H9 (cell line): ENCODE measurements at regions not wholly inside any gene's neighbourhood (a gene's known extent, or its start where the extent isn't known, plus 50 kb on each side); places are given as distances from the start of the nearest gene placed in this dataset.

ENCODE experiments used
- DNase-seq: peaks from one replicate; pipeline ENCODE4 v3.0.0-alpha.2; 2017
- H2AFZ ChIP-seq: one replicate; pipeline ENCODE4 v1.6.1; 2013; ENCODE audit warnings: mild to moderate bottlenecking, low read length, control low read depth, moderate library complexity
- H2AK5ac ChIP-seq: 2 replicates; pipeline ENCODE4 v1.6.1; 2013; ENCODE audit warnings: low read length, control low read depth, mixed read lengths; ENCODE audit not compliant: insufficient read length
- H2BK120ac ChIP-seq: one replicate; pipeline ENCODE4 v1.6.1; 2013; ENCODE audit warnings: low read depth, mild to moderate bottlenecking, low read length, control low read depth, inconsistent platforms; ENCODE audit not compliant: poor library complexity, severe bottlenecking
- H2BK12ac ChIP-seq: 2 replicates; pipeline ENCODE4 v1.6.1; 2013; ENCODE audit warnings: low read length, control low read depth, mixed read lengths, low read depth; ENCODE audit not compliant: insufficient read length
- H2BK15ac ChIP-seq: 2 replicates; pipeline ENCODE4 v1.6.1; 2013; ENCODE audit warnings: low read depth, low read length, control low read depth
- H2BK20ac ChIP-seq: one replicate; pipeline ENCODE4 v1.6.1; 2013; ENCODE audit warnings: low read depth, mild to moderate bottlenecking, low read length, control low read depth, inconsistent platforms; ENCODE audit not compliant: poor library complexity, severe bottlenecking
- H2BK5ac ChIP-seq: 2 replicates; pipeline ENCODE4 v1.6.1; 2013; ENCODE audit warnings: low read length, control low read depth, mixed read lengths; ENCODE audit not compliant: insufficient read length
- H3K14ac ChIP-seq: 2 replicates; pipeline ENCODE4 v1.6.1; 2013; ENCODE audit warnings: low read length, control low read depth; ENCODE audit not compliant: insufficient read depth
- H3K18ac ChIP-seq: 2 replicates; pipeline ENCODE4 v1.6.1; 2013; ENCODE audit warnings: low read depth, mild to moderate bottlenecking, mixed read lengths, low read length, control low read depth; ENCODE audit not compliant: insufficient read length
- H3K23ac ChIP-seq: 2 replicates; pipeline ENCODE4 v1.6.1; 2013; ENCODE audit warnings: low read length, control low read depth, mixed read lengths, low read depth; ENCODE audit not compliant: insufficient read length
- H3K23me2 ChIP-seq: 2 replicates; pipeline ENCODE4 v1.6.1; 2013; ENCODE audit warnings: low read depth, mild to moderate bottlenecking, mixed read lengths, low read length, control low read depth; ENCODE audit not compliant: insufficient read length, poor library complexity, severe bottlenecking
- H3K27ac ChIP-seq: 2 replicates; pipeline ENCODE4 v1.5.1; 2013; ENCODE audit warnings: low read length, control low read depth, mixed read lengths, low read depth; ENCODE audit not compliant: insufficient read length
- H3K27me3 ChIP-seq: 2 replicates; pipeline ENCODE4 v1.6.1; 2013; ENCODE audit warnings: low read length, control low read depth, inconsistent platforms; ENCODE audit not compliant: insufficient read depth
- H3K4ac ChIP-seq: 2 replicates; pipeline ENCODE4 v1.6.1; 2013; ENCODE audit warnings: low read depth, mild to moderate bottlenecking, control low read depth, inconsistent platforms, low read length, moderate library complexity
- H3K4me1 ChIP-seq: 2 replicates; pipeline ENCODE4 v1.6.1; 2013; ENCODE audit warnings: low read length, control low read depth, inconsistent platforms; ENCODE audit not compliant: insufficient read depth
- H3K4me2 ChIP-seq: 2 replicates; pipeline ENCODE4 v1.6.1; 2013; ENCODE audit warnings: low read length, control low read depth, mixed read lengths; ENCODE audit not compliant: insufficient read length, insufficient read depth
- H3K56ac ChIP-seq: 2 replicates; pipeline ENCODE4 v1.6.1; 2013; ENCODE audit warnings: low read depth, mild to moderate bottlenecking, mixed read lengths, low read length, control low read depth; ENCODE audit not compliant: insufficient read length
- H3K79me1 ChIP-seq: 2 replicates; pipeline ENCODE4 v1.6.1; 2013; ENCODE audit warnings: low read depth, mild to moderate bottlenecking, moderate library complexity, low read length, control low read depth, inconsistent platforms; ENCODE audit not compliant: insufficient read depth, poor library complexity, severe bottlenecking
- H3K79me2 ChIP-seq: 2 replicates; pipeline ENCODE4 v1.6.1; 2013; ENCODE audit warnings: low read length, control low read depth, inconsistent platforms; ENCODE audit not compliant: insufficient read depth
- H3K9ac ChIP-seq: 2 replicates; pipeline ENCODE4 v1.6.1; 2013; ENCODE audit warnings: low read length, control low read depth, mixed read lengths; ENCODE audit not compliant: insufficient read length; ENCODE audit errors: extremely low read depth
- H3K9me3 ChIP-seq: one replicate; pipeline ENCODE4 v1.6.1; 2013; ENCODE audit warnings: low read depth, low read length, inconsistent platforms; ENCODE audit not compliant: control insufficient read depth
- H3T11ph ChIP-seq: one replicate; pipeline ENCODE4 v1.6.1; 2013; ENCODE audit warnings: mild to moderate bottlenecking, low read length, control low read depth, inconsistent platforms
- H4K20me1 ChIP-seq: one replicate; pipeline ENCODE4 v1.6.1; 2013; ENCODE audit not compliant: control insufficient read depth, insufficient read length, insufficient read depth
- H4K5ac ChIP-seq: 2 replicates; pipeline ENCODE4 v1.6.1; 2013; ENCODE audit warnings: low read depth, mild to moderate bottlenecking, mixed read lengths, low read length, control low read depth; ENCODE audit not compliant: insufficient read length
- H4K8ac ChIP-seq: replicated peaks from 2 replicates; pipeline ENCODE4 v1.6.1; 2013; ENCODE audit warnings: low read length, control low read depth, mixed read lengths, low read depth; ENCODE audit not compliant: insufficient read length
- H4K91ac ChIP-seq: 2 replicates; pipeline ENCODE4 v1.6.1; 2013; ENCODE audit warnings: low read depth, mild to moderate bottlenecking, moderate library complexity, mixed read lengths, low read length, control low read depth; ENCODE audit not compliant: insufficient read length
- H3K27ac Mint-ChIP-seq, 3 experiments: 2 replicates in 2 of 3; 3 replicates in 1 of 3; pipeline ENCODE4 v1.8.0; 2020 to 2021; ENCODE audit warnings: mixed read lengths in 3 of 3, mild to moderate bottlenecking in 1 of 3, moderate library complexity in 1 of 3
- H3K27me3 Mint-ChIP-seq: 2 replicates; pipeline ENCODE4 v1.8.0; 2021; ENCODE audit warnings: low read depth, mild to moderate bottlenecking, moderate library complexity, mixed read lengths
- H3K36me3 Mint-ChIP-seq, 3 experiments: 2 replicates in 2 of 3; 3 replicates in 1 of 3; pipeline ENCODE4 v1.8.0; 2020 to 2021; ENCODE audit warnings: low read depth in 3 of 3, mixed read lengths in 3 of 3; ENCODE audit not compliant: insufficient read depth in 1 of 3
- H3K4me1 Mint-ChIP-seq, 2 experiments: 2 replicates each; pipeline ENCODE4 v1.8.0; 2020; ENCODE audit warnings: mixed read lengths in 2 of 2
- H3K4me3 Mint-ChIP-seq, 2 experiments: 2 replicates in 1 of 2; 3 replicates in 1 of 2; pipeline ENCODE4 v1.8.0; 2020 to 2021; ENCODE audit warnings: mild to moderate bottlenecking in 2 of 2, mixed read lengths in 2 of 2, moderate library complexity in 1 of 2
- H3K9me3 Mint-ChIP-seq, 2 experiments: 2 replicates in 1 of 2; 3 replicates in 1 of 2; pipeline ENCODE4 v1.8.0; 2020; ENCODE audit warnings: mild to moderate bottlenecking in 2 of 2, mixed read lengths in 2 of 2, moderate library complexity in 1 of 2
- WGBS: extraction: QIAGEN DNeasy Blood & Tissue Kit; methylation state at CpG from one replicate; pipeline ENCODE4 v1.1.7; 2013; ENCODE audit warnings: missing lambda C conversion rate, low lambda C conversion rate, mixed read lengths; ENCODE audit not compliant: insufficient read length; ENCODE audit errors: extremely low coverage; 5-methylcytosine and 5-hydroxymethylcytosine counted together
- TF ChIP-seq, protein P1 (sequence below): fragments of 200-600 bp; sonication (generic); conservative IDR thresholded peaks from 3 replicates; pipeline ENCODE4 v1.8.0; 2021; ENCODE audit warnings: antibody characterized with exemption, mild to moderate bottlenecking

DNA sequence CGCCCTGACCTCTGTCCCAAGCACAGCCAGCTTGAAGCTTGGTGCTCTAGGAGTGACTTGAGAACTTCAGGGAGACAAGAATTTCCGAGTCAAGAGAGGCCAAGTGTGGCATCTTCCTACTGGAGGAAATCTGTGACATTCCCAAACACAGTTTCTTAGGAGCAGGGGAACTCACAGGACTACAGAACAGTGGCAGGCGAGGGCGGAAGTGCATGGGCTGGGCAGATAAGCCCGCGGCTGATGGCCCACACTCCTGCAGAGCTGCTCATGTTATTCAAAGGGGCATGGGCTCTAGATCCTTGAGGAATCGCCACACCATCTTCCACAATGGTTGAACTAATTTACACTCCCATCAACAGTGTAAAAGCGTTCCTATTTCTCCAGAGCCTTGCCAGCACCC lies 168.8 kb downstream of the KATNAL1 start:
- Histone ChIP-seq H4K20me1 (no peaks in the 10 kb centered on the region), H3K18ac (no peak overlapping the region), H2BK120ac (no peak overlapping the region), H3K79me1 (no peaks in the 10 kb centered on the region), H2BK5ac (no peak overlapping the region), H2AFZ (no peak overlapping the region), H3K4me1 (no peaks in the 10 kb centered on the region), H4K91ac (no peak overlapping the region), H3K4ac (no peak overlapping the region), H3K4me2 (no peak overlapping the region), H3K14ac (no peak overlapping the region), H2AK5ac (no peak overlapping the region), H3K23me2 (no peaks in the 10 kb centered on the region), H3K27ac (no peak overlapping the region), H3K56ac (no peak overlapping the region), H2BK15ac (no peak overlapping the region), H3K23ac (no peak overlapping the region), H4K8ac (no peak overlapping the region), H3T11ph (no peak overlapping the region), H3K79me2 (no peaks in the 10 kb centered on the region), H3K9me3 (no peaks in the 10 kb centered on the region), H3K27me3 (no peaks in the 10 kb centered on the region), H2BK20ac (no peak overlapping the region), H4K5ac (no peak overlapping the region), H3K9ac (no peak overlapping the region), H2BK12ac (no peak overlapping the region)
- Mint-ChIP-seq H3K27ac (peak overlapping the region in 1 of 3 experiments; percentile 17; a peak in 1 of 7 replicates), H3K4me1 (peaks cover 0 to 5% of the 10 kb centered on the region in 2 experiments; a peak in 2 of 4 replicates), H3K27me3 (peaks cover 4% of the 10 kb centered on the region), H3K36me3 (peaks cover 0 to 3% (median 2%) of the 10 kb centered on the region in 3 experiments; a peak in 3 of 7 replicates), H3K9me3 (peaks cover 0 to 2% of the 10 kb centered on the region in 2 experiments; a peak in 4 of 5 replicates), H3K4me3 (no peak overlapping the region)
- no CpG with 5 or more reads among the region's 8 CpGs for WGBS
- DNase-seq: no peak
- TF ChIP-seq, protein P1, sequence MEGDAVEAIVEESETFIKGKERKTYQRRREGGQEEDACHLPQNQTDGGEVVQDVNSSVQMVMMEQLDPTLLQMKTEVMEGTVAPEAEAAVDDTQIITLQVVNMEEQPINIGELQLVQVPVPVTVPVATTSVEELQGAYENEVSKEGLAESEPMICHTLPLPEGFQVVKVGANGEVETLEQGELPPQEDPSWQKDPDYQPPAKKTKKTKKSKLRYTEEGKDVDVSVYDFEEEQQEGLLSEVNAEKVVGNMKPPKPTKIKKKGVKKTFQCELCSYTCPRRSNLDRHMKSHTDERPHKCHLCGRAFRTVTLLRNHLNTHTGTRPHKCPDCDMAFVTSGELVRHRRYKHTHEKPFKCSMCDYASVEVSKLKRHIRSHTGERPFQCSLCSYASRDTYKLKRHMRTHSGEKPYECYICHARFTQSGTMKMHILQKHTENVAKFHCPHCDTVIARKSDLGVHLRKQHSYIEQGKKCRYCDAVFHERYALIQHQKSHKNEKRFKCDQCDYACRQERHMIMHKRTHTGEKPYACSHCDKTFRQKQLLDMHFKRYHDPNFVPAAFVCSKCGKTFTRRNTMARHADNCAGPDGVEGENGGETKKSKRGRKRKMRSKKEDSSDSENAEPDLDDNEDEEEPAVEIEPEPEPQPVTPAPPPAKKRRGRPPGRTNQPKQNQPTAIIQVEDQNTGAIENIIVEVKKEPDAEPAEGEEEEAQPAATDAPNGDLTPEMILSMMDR: no peak
